Head of caudate nucleus (tissue), 42 donors: ENCODE measurements at regions not wholly inside any gene's neighbourhood (a gene's known extent, or its start where the extent isn't known, plus 50 kb on each side); places are given as distances from the start of the nearest gene placed in this dataset.
"Not testable (repeated sequence)": the region's sequence is repeated elsewhere in the genome, so short reads cannot be mapped to it uniquely, and the experiment has no call there.

ENCODE experiments used
- DNase-seq, 42 donors: peaks; one replicate each; pipeline versions ENCODE4 v3.0.0 to v3.0.0-alpha.2; 2020 to 2021; ENCODE audit warnings: mixed read lengths in 7 of 42
- intact Hi-C: fragments of 100-400 bp; cut with DNase I; formaldehyde crosslinking; loops from one replicate; pipeline ENCODE4 v1.15.0; 2022

DNA sequence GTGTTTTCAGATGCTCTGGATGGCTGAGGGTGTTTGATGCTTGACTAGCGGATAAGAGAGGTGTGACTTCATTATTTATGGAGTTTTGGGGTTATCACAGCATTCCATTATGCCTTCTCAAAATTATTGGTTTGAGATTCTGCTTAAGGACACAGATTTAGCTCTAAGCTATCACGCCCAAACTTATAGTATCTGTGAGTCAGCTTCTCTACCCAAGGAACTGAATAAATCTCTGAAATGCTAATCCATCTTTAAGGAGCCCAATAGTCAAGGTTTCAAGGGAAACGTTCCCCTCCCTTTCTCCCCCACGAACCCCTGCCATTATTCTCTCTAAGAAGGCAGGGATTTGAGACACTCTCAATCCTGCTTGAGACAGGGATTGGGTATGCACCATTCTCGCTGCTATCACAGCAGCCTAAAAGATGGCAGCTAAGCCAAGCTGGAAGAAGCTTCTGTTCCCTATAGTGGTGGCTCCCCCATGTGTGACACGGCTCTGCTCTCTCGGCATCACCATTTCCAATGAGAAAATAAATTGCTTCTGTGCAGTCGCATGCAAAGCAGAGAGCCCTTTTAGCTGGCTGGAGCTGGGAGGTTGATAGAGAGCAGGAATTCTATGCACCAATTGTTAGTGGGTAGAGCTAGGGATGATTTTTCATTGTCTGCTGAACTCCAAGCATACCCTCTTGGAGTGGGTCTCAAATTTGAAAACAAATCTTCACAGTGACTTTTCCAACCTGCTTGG, 151.1 kb downstream of the IL20RB start:
- no peak for DNase-seq
- intact Hi-C loops = loop anchor here (10.0 kb wide), 1 partner anchor 866 kb away; no protein-coding TSS in a partner anchor

DNA sequence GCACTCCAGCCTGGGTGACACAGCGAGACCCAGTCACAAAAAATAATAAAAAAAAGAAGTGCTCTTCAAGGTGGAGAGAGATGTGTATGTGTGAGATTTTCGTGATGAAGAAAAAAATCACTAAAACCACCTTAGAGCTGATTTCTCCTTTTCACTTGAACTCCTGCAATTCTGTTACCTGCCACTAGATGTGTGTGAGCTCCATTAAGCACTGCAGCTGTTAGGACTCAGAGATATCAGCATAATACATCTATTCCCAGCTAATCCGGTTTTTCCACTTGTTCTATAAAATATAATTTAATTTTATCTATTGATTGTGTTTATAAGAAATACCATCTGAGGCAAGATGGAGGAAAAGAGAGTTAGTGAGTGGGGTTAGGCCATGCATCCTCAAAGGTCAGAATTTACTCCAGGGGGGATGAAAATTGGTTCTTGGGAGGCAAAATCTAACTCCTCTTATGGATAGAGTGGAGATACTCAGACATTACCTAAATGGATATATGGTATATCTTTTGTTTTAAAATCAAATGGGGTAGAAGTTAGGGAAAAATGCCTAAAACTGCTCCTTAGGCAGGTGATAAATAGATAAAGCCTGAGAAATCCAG, 152.7 kb downstream of the IL20RB start:
- peak in 4 of 42 donors; percentile 15 to 45 (median 22) for DNase-seq
- intact Hi-C loops = no loop called here

DNA sequence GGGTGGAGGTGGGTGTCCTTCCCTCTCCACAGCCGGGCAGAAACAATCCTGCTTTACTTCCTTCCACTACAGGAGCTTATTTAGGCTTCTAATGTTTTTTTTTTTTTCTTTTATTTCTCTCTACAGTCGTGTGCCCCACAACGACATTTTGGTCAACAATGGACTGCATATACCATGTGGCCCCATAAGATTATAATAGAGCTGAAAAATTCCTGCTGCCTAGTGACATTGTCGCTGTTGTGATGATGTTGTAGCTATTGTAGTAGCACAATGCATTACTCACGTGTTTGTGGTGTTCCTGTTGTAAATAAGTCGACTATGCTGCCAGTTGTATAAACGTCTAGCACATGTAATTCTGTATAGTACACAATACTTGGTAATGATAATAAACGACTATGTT, 153.7 kb downstream of the IL20RB start:
- DNase-seq = no peak
- intact Hi-C loops = no loop called here

DNA sequence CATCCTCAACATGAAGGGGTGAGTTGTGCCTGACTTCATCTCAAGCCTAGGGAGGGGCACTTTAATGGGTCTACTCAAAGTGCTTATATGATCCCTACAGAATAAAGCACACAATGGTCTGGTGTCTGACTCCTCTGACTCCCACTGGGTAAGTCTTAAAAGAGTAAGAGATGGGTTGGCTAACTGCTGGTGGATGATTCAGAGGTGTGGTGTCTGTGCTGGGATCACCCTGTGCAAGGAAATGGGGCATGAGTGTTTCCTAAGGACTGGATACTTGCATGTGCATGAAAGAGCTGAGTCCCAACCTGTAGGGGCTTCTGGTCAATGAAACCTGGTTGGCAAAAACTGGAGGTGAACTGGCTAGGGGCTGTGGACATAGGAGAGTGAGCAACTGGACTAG, 158.8 kb downstream of the IL20RB start:
- no peak for DNase-seq
- intact Hi-C loops = no loop called here

DNA sequence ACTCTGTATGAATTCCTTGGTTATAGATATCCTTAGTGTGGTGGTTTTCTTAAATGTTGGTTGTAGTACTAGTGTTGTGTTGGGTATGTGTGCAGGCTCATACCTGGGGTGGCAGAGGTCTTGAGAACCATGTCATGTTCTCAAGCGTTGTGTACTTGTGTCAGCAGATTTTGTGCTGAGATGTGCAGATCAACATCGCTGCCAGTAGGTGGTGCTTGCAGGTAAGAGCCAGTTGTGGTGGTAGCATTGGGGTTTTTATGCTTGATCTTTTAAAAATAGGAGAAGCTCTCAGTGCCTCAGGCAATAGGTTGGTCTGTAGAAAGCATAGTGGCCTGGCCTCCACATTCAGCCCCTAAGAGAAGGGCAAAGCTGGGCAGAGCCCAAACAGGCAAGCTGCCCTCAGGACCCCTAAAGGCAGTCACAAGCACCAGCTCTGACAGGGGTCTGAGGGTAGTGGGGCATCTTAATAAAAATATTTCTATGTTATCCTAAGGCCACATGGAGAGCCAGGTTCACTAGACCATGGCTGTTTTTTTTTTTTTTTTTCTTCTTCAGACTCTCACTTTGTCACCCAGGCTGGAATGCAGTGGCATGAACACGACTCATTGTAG, 164.0 kb downstream of the IL20RB start:
- intact Hi-C loops = no loop called here

DNA sequence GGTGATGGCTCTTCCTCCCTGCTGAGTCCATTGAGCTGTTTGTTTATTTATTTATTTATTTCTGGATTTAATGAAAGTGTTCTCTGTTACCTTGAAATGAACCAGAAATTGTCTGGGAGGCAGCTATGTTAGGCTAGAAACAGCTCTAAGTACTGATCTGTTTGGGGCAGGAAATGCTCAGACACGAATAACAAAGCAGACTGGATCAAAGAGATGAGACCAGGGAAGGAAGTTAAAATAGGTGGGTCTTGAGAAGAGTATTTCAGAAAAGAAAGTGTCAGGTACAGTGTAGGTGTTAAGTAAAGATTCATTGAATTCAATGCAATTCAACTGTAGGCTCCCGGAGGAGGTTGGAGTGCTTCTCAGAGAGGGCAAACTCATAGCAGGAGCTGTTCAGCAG, 173.3 kb downstream of the IL20RB start:
- no peak for DNase-seq
- intact Hi-C loops = no loop called here

More for the DNA sequence above, 164.0 kb downstream of the IL20RB start:
- DNase-seq = peak in 25 of 42 donors; percentile 4 to 51 (median 33)

DNA sequence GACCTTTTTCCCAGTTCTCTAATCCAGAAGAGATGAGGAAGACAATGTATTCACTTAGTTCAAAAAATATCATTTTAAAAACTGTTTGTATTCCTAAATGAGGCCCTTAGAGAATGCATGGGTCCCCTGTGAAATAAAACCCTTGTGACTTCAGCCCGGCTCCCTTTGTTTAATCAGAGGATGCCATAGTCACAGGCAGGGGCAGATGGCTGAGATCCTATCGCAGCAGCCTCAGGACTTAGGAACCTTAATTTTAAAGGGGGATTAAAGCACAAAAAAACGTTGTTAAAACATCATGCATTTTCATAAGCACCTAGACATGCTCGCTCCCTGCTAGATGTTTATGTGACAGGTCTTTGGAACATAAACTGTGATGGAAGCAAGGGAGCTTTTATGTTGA, 176.6 kb downstream of the IL20RB start:
- no peak for DNase-seq
- intact Hi-C loops = no loop called here

DNA sequence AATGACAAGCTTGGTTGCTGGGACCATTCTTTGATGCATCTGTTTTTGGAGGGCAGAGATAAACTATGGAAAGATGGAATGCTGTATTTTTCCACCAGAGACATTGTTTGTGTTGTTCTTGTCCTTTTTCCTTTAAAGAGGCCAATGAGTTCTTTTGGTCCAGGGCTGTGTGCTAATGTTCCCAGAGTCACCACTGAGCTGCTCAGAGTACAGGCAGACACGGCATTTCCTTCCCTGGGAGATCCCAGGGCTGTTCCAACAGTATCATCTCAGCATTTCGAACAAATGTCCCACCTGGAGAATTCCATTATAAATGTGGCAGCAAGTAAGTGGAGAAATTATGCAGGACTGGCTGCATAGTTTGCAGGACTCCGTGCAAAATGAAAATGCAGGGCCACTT, 190.6 kb downstream of the IL20RB start:
- DNase-seq = no peak
- intact Hi-C loops = no loop called here

DNA sequence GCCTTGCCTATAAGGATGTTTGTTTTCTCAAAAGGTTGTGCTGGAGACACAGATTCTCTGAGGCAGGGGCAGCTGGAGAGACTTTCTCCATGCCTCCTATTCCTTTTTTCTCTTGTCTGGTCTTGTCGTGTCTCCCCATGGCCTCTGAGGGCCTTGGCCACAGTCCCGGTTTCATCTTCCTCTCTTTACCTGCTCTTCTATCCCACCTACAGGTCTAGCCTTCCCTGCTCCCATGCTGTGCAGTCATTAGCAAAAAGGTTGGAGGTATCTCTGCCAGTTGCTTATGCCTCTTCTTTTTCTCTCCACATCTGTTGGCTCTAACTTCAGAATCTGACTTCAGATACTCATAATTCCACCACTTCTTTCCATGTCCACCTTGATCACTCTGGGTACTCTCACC, 191.1 kb downstream of the IL20RB start:
- DNase-seq = no peak
- intact Hi-C loops = no loop called here

DNA sequence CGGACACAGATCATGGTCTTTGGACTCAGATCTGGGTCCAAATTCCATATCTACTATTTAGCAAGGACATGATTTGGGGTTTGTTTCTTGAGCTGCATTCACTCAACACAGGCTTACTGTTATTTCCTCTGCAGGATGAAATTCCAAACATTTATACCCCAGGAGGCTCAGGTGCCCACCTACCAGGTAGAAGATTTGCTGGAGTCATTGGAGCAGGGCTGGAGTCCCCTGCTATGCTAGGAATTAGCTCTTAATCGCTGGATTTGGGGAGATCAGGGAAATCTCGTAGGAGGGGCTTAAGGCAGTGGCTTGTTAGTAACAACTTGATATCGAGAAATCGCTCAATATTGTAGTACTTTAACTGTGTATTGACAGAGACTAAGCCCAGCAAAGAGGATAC, 193.0 kb downstream of the IL20RB start:
- intact Hi-C loops = no loop called here
- no peak for DNase-seq

DNA sequence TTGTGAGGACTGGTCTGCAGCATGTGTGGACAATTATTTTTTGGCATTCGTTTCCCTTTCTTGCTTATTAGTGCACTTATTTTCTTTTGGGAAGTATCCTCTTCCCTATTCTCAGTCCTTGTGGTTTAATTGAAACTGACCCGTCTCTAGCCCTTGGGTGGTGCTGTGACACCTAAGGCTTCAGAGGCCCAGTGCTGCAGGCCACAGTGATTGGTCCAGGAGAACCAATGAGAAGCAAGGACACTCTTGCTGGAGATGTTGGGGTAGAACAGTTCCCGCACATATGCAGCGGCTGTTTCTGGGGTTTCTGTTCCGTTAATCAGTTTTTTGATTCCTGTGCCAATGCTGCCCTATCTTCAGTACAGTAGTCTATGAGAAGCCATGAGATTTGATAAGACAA, 195.3 kb downstream of the IL20RB start:
- not testable (repeated sequence) for DNase-seq

DNA sequence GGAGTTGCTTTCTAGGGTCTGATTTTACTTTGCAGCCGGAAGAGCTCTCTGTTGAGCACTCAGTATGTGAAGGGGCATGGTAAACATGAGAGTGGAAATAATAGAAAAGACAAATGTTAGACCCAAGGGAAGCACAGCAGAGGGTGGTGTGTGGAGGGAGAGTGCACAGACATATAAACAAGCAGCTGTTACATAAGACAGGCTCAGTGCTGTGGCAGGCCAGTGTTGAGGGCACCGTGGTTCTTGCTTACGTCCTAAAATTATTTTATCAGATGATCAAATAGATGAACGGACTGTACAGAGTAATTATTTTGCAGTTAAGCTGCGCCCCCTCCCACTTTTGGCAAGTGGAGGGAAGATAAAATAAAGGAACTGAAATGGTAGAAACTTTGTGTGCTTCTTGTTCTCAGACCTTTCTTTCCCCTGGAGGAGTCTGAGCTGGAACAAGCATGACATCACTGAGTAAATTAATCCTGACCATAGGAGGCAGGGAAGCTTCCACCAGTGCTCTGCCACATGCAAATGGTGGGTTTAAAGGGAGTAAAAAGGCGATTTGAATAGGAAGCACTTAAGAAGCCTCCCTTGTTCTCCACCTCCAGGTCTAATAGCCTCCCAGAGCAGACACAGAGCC, 205.6 kb downstream of the IL20RB start:
- intact Hi-C loops = no loop called here
- DNase-seq = peak in 1 of 42 donors; percentile 2

More for the DNA sequence above, 195.3 kb downstream of the IL20RB start:
- intact Hi-C loops = not testable (repeated sequence)

DNA sequence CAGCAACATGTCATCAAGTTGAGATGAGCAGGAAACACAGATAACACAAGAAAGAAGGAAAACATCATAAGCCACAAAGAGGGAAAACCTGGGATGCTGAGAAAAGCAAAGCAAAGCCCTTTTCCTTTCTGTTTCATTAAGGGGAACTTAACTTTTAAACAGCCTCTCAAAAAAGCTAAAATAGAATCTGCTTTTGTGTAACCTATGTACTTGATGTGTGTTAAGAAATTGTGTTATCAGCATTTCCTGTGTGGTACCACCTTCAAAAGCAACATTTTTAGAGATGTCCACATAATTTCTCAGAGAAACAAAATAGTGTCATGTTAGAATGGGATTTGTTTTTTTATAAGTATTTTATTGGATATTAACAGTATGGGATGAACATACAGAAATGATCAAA, 206.2 kb downstream of the IL20RB start:
- intact Hi-C loops = no loop called here
- DNase-seq = no peak

DNA sequence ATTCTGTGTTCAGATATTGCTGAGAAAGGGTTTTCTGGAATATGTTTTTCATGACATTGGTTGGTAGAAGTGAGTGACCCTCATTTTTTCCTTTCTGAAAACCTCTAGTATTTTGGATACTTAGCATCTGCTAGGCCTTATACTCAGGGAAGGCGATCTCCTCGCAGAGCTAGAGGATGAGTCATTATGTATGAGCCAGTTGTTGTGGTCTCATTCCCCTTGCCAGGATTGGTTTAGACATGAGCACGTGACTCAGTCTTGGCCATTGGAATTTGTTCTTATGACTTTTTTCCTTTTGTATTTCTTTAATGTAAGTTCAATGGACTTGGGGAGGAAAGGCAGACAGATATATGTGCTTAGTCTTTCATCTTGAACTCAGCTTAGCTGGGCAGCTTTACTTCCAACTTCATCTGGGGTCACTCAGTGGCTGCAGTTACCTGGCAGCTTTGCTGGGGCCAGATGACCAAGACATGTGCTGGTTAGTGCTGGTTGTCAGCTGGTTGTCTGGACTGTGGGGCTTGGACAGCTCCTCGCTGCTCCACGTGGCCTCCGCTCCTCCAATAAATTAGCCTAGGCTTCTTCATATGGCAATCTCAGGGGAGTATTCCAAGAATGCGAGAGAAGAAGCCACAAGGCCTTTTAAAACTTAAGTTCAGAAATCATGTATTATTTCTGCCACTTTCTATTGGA, 207.5 kb downstream of the IL20RB start:
- DNase-seq = no peak
- intact Hi-C loops = no loop called here

DNA sequence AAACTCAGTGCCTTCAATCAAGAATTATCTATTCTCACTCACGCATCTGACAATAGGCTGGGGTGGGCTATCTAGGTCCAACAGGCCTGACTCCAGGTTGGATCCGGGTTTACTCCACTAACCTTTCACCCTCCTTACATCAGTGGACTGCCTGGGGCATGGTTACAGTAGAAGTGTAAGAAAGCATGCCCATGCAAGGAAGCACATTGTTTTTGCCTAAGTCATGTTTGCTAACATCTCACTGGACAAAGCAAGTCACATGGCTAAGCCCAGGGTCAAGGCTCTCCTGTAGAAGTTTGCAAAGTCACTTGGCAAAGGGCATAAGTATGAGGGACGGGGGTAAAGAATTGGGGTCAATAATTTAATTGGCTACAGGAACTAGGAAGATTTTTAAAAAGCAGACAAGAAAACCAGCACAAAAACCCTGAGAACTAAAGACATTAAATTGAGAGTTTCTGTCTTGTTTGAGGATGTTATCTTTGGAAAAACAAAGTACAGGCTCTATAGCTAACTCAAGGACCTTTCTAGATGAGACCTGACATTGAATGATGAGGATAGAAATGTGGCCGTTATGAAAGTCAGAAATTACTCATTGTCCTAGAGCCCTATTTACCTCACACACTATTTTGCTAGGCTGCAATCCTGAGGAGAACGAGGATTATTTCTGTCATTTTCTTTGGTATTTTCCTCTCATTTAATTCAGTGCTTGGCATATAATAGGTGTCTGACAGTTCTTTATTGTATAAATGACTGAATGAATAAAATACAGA, 214.2 kb downstream of the IL20RB start:
- no peak for DNase-seq
- intact Hi-C loops = no loop called here

DNA sequence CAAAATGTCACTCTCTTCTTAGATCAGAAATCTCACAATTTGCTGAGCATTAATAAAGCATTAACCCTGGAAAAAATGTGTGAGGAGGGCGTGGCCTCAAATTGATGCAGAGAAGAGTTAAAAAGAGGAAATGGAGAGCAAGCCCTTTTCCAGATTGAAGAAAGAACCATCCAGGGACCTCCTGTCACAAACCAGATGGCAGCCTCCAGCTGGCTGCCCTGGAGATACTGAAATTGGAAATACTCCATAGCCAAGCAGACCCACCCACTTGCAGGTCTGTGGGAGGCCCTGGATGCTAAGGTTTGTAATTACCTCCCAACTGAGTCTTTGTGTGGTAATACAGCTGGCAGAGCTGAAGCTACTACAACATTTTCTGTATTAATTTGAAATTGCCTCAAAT, 214.9 kb downstream of the IL20RB start:
- intact Hi-C loops = no loop called here
- DNase-seq = no peak

DNA sequence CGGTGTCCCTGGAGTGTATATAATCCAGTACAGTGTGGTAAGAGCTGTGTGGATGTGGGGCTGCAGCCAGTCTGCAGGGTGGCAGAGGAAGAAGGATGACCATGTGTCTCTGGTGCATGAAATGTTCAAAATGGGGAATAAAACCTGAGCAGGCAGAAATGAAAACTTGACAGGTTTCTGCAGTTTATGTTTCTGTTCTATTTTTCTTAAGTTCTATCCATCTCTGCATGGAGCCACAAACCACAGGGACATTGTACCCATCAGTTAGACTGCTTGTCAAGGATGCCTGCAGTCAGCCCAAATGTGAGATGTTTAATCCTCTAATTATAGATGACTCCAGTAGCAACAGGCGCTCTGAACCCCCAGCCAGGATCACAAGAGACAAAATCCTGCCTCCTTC, 216.7 kb downstream of the IL20RB start:
- intact Hi-C loops = no loop called here

DNA sequence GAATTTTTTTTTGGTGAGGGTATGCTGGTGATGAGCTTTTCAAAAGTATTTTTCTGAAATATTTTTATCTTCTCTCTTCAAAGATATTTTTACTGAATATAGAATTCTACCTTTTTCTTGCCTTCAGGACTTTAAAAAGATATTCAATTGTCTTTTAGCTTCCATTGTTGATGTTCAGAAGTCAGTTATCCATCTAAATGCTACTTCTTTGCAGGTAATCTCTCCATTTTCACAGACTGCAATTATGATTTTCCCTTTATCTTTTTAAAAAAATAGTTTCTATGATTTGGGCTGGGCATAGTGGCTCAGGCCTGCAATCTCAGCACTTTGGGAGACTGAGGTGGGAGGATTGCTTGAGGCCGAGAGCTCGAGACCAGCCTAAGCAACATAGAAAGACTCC, 222.4 kb downstream of the IL20RB start:
- DNase-seq = no peak
- intact Hi-C loops = no loop called here

More for the DNA sequence above, 216.7 kb downstream of the IL20RB start:
- no peak for DNase-seq
